ENCODE measurements at regions not wholly inside any gene's neighbourhood (a gene's known extent, or its start where the extent isn't known, plus 50 kb on each side); places are given as distances from the start of the nearest gene placed in this dataset.

DNA sequence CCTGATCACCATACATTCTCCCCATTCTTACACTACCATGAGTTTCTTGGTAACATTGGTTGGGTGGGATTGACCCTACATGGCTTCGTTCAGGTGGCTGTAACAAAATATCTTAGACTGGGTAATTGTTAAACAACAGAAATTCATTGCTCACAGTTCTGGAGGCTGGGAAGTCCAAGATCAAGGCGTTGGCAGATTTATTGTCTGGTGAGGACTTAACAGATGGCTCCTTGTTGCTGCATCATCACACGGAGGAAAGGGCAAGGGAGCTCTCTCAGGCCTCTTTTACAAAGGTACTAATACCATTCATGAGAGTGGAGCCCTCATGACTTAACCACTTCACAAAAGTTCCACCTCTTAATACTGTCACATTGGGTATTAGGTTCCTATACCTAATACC, 116.7 kb upstream of the EGLN3 start:
- ChIA-PET CTCF (ENCODE audit: low intra/inter-chr PET ratio, low total read pairs) (no interaction called here), POLR2A (no interaction called here)
- no peak for FAIRE-seq

DNA sequence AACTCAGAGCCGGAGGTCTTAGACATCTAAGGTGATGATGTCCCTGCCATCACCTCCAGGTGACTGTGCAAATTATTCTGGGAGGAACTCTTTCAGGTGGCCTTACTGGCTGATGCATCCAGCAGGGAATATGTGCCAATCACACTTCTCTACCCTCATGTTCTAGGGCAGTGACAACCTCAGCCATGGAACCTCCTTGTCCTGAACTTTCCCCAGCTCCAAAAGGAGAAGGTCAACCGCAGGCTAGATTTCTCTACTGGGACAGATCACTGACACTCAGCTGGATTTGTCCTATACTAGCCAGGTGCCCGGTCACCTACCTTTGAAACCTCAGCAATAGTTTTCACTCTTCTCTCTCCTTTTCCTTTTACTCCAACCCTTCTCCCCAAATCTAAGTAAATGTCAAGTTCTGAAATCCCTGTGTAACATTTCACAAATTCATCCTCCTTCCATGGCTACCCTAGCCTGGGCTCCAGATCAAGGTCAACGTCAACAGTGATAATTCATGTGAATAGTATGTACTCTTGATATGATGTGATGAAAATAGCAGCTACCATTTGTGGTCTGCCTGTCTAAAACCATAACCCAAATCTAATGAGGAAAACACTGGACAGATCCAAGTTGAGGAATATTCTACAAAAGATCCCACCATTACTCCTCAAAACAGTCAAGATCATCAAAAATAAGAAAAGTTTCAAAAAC, 115.0 kb upstream of the EGLN3 start:
- POLR2A ChIA-PET: no interaction called here
- Histone ChIP-seq H2AFZ (ENCODE audit: low read length) (no peak overlapping the region), H4K20me1 (ENCODE audit: insufficient read depth, low read length) (no peaks in the 10 kb centered on the region), H3K9ac (ENCODE audit: insufficient read depth, low read depth, low read length) (no peak overlapping the region), H3K36me3 (replicated peaks in 1 of 2; ENCODE audit: control insufficient read depth in 1 of 2, insufficient read depth in 2 of 2, low read length in 2 of 2) (no peaks in the 10 kb centered on the region), H3K4me1 (ENCODE audit: insufficient read depth, low read length) (peaks cover 25% of the 10 kb centered on the region), H3K27ac (ENCODE audit: extremely low read length, insufficient read depth, low read length) (no peak overlapping the region), H3K9me3 (ENCODE audit: low read length) (peaks cover 6% of the 10 kb centered on the region; the same call in 1 of the 2 replicates), H3K79me2 (ENCODE audit: insufficient read depth, low read length) (no peaks in the 10 kb centered on the region), H3K4me2 (ENCODE audit: low read depth, low read length) (no peak overlapping the region), H3K4me3 (replicated peaks in 1 of 3; ENCODE audit: insufficient read depth in 1 of 3, low read depth in 2 of 3, low read length in 3 of 3) (no peak overlapping the region), H3K27me3 (ENCODE audit: control insufficient read depth in 1 of 2, insufficient read depth in 2 of 2, low read length in 2 of 2) (peaks cover 2 to 26% of the 10 kb centered on the region in 2 experiments; a peak in 3 of 5 replicates)
- BruUV-seq (replicated peaks): no TSS peak
- DNase-seq (ENCODE audit: low spot score) (no peak), FAIRE-seq (no peak), ATAC-seq (no peak)
- WGBS (ENCODE audit: low lambda C conversion rate): 45% methylated on average over 4 of the region's 4 CpGs
- intact Hi-C loops (cut with micrococcal nuclease; ENCODE audit: unreplicated experiment) (no loop called here), in situ Hi-C loops (cut with HindIII; ENCODE audit: extremely low pct_ligation_motif_present, low pct_unique_long_range_greater_than_20kb) (no loop called here)
- TF ChIP-seq, protein P1, sequence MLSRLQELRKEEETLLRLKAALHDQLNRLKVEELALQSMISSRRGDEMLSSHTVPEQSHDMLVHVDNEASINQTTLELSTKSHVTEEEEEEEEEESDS (CRISPR knock-in tag; IDR thresholded peaks at IDR 0.05; ENCODE audit: borderline replicate concordance): no peak
- 0 out of 2 replicates have a peak, but pooled peaks have one; percentile 23 for TF ChIP-seq HDAC1 (CRISPR knock-in tag; IDR thresholded peaks at IDR 0.05)
- 0 out of 2 replicates have a peak, but pooled peaks have one; percentile 32 for TF ChIP-seq ZNF33A (CRISPR knock-in tag; IDR thresholded peaks at IDR 0.05; ENCODE audit: borderline replicate concordance)
- TF ChIP-seq HMG20A (CRISPR knock-in tag; IDR thresholded peaks at IDR 0.05; ENCODE audit: borderline replicate concordance): no peak
- no peak for TF ChIP-seq SALL1 (CRISPR knock-in tag; IDR thresholded peaks at IDR 0.05)
- TF ChIP-seq, protein P2, sequence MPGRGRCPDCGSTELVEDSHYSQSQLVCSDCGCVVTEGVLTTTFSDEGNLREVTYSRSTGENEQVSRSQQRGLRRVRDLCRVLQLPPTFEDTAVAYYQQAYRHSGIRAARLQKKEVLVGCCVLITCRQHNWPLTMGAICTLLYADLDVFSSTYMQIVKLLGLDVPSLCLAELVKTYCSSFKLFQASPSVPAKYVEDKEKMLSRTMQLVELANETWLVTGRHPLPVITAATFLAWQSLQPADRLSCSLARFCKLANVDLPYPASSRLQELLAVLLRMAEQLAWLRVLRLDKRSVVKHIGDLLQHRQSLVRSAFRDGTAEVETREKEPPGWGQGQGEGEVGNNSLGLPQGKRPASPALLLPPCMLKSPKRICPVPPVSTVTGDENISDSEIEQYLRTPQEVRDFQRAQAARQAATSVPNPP (CRISPR knock-in tag; IDR thresholded peaks at IDR 0.05): no peak
- CTCF ChIA-PET (ENCODE audit: low intra/inter-chr PET ratio, low total read pairs): no interaction called here

More for the DNA sequence above, 116.7 kb upstream of the EGLN3 start:
- intact Hi-C loops (cut with micrococcal nuclease; ENCODE audit: unreplicated experiment) (no loop called here), in situ Hi-C loops (cut with HindIII; ENCODE audit: extremely low pct_ligation_motif_present, low pct_unique_long_range_greater_than_20kb) (no loop called here)
- no TSS peak for BruUV-seq (replicated peaks)
- Histone ChIP-seq H3K4me2 (ENCODE audit: low read depth, low read length) (no peak overlapping the region), H3K4me3 (replicated peaks in 1 of 3; ENCODE audit: insufficient read depth in 1 of 3, low read depth in 2 of 3, low read length in 3 of 3) (no peak overlapping the region), H3K27me3 (ENCODE audit: control insufficient read depth in 1 of 2, insufficient read depth in 2 of 2, low read length in 2 of 2) (peaks cover 2 to 32% of the 10 kb centered on the region in 2 experiments; a peak in 3 of 5 replicates), H2AFZ (ENCODE audit: low read length) (no peak overlapping the region), H3K36me3 (replicated peaks in 1 of 2; ENCODE audit: control insufficient read depth in 1 of 2, insufficient read depth in 2 of 2, low read length in 2 of 2) (no peaks in the 10 kb centered on the region), H4K20me1 (ENCODE audit: insufficient read depth, low read length) (no peaks in the 10 kb centered on the region), H3K4me1 (ENCODE audit: insufficient read depth, low read length) (peaks cover 22% of the 10 kb centered on the region), H3K27ac (ENCODE audit: extremely low read length, insufficient read depth, low read length) (no peak overlapping the region), H3K9ac (ENCODE audit: insufficient read depth, low read depth, low read length) (no peak overlapping the region), H3K9me3 (ENCODE audit: low read length) (peaks cover 9% of the 10 kb centered on the region), H3K79me2 (ENCODE audit: insufficient read depth, low read length) (no peaks in the 10 kb centered on the region)
- DNase-seq (ENCODE audit: low spot score) (no peak), ATAC-seq (no peak)
- TF ChIP-seq FOXA1 (IDR thresholded peaks at IDR 0.05) (no peak), FOXA1 (CRISPR knock-in tag; IDR thresholded peaks at IDR 0.05) (no peak), TARDBP (CRISPR knock-in tag; IDR thresholded peaks at IDR 0.05) (no peak), ZNF564 (CRISPR knock-in tag; IDR thresholded peaks at IDR 0.05) (peak; percentile 95), ZFAT (CRISPR knock-in tag; conservative IDR thresholded peaks at IDR 0.05) (no peak), ZNF83 (CRISPR knock-in tag; IDR thresholded peaks at IDR 0.05; ENCODE audit: borderline replicate concordance) (no peak), ZNF7 (CRISPR knock-in tag; IDR thresholded peaks at IDR 0.05) (peak; percentile 32; the same call in 1 of the 2 replicates)
- 11% methylated on average over 3 of the region's 3 CpGs for WGBS (ENCODE audit: low lambda C conversion rate)

Measured in HepG2 (cell line).